Activated CD4-positive, alpha-beta T cell treated with anti-CD3 and anti-CD28 coated beads, Interleukin-2, amount 10 ng/mL, durations not matched to agents 7 days and 5 days (primary cell): ENCODE measurements at regions not wholly inside any gene's neighbourhood (a gene's known extent, or its start where the extent isn't known, plus 50 kb on each side); places are given as distances from the start of the nearest gene placed in this dataset. TPM values are rescaled to one million over a fixed set of nuclear protein-coding genes. Genes with fewer than 3 reads are reported as not detected.

Experiments used
- CTCF ChIA-PET: fragments of 350-600 bp; sonication (Branson Sonifier 250); formaldehyde crosslinking; loops from one replicate; lab custom pipeline; 2021; ENCODE audit warnings: antibody characterized with exemption; lab: Charles Lee
- POLR2A ChIA-PET: fragments of 350-600 bp; sonication (Branson Sonifier 250); formaldehyde crosslinking; loops from one replicate; lab custom pipeline; 2021; ENCODE audit warnings: antibody characterized with exemption; lab: Charles Lee
- DNase-seq: peaks from one replicate; pipeline ENCODE4 v3.0.0-alpha.2; 2020
- H3K27ac Mint-ChIP-seq: one replicate; pipeline ENCODE4 v1.8.0; 2021; ENCODE audit warnings: mild to moderate bottlenecking, moderate library complexity, mixed read lengths
- H3K27me3 Mint-ChIP-seq: one replicate; pipeline ENCODE4 v1.8.0; 2021; ENCODE audit warnings: mixed read lengths
- H3K36me3 Mint-ChIP-seq: one replicate; pipeline ENCODE4 v1.8.0; 2021; ENCODE audit warnings: low read depth, mixed read lengths
- H3K4me1 Mint-ChIP-seq: one replicate; pipeline ENCODE4 v1.8.0; 2021; ENCODE audit warnings: mixed read lengths
- H3K4me3 Mint-ChIP-seq: one replicate; pipeline ENCODE4 v1.8.0; 2021; ENCODE audit warnings: mild to moderate bottlenecking, moderate library complexity, mixed read lengths
- H3K9me3 Mint-ChIP-seq: one replicate; pipeline ENCODE4 v1.8.0; 2021; ENCODE audit warnings: mixed read lengths
- microRNA-seq: library from miRNA; unstranded; fragments of <30 nt; microRNA quantifications from one replicate; pipeline ENCODE4 v1.2.0, GENCODE V29; 2021; ENCODE audit warnings: borderline microRNAs expressed, borderline replicate concordance

GRCh38 chr12:47302111-47302671, 222.4 kb upstream of the AMIGO2 start:
- no peaks in the 10 kb centered on the region for H3K27me3 Mint-ChIP-seq
- H3K4me1 Mint-ChIP-seq = peaks cover 61% of the 10 kb centered on the region
- CTCF ChIA-PET = interaction anchor here (0.6 to 1.6 kb wide), 8 partner anchors 18 to 231 kb away, joined by 3 to 5 read pairs (median 3); no protein-coding TSS in a partner anchor
- peaks cover 33% of the 10 kb centered on the region for H3K9me3 Mint-ChIP-seq
- no peak overlapping the region for H3K27ac Mint-ChIP-seq
- DNase-seq = no peak
- H3K4me3 Mint-ChIP-seq = no peak overlapping the region
- peaks cover 34% of the 10 kb centered on the region for H3K36me3 Mint-ChIP-seq
- POLR2A ChIA-PET = no interaction called here

GRCh38 chr12:47299586-47299985, 219.8 kb upstream of the AMIGO2 start:
- CTCF ChIA-PET = interaction anchor here (1.2 kb wide), 1 partner anchor 23 kb away, joined by 4 read pairs; no protein-coding TSS in a partner anchor
- no peaks in the 10 kb centered on the region for H3K27me3 Mint-ChIP-seq
- H3K36me3 Mint-ChIP-seq = peaks cover 21% of the 10 kb centered on the region
- peaks cover 58% of the 10 kb centered on the region for H3K4me1 Mint-ChIP-seq
- no peak for DNase-seq
- POLR2A ChIA-PET = no interaction called here
- H3K9me3 Mint-ChIP-seq = peaks cover 29% of the 10 kb centered on the region
- H3K4me3 Mint-ChIP-seq = no peak overlapping the region
- H3K27ac Mint-ChIP-seq = no peak overlapping the region

GRCh38 chr12:47297993-47298392, 218.2 kb upstream of the AMIGO2 start:
- H3K27me3 Mint-ChIP-seq = no peaks in the 10 kb centered on the region
- CTCF ChIA-PET = interaction anchor here (1.1 to 1.4 kb wide), 2 partner anchors 10 to 17 kb away, joined by 4 to 5 read pairs; no protein-coding TSS in a partner anchor
- peaks cover 21% of the 10 kb centered on the region for H3K36me3 Mint-ChIP-seq

GRCh38 chr12:47296828-47297227, 217.1 kb upstream of the AMIGO2 start:
- Mint-ChIP-seq H3K27me3 (no peaks in the 10 kb centered on the region), H3K36me3 (peaks cover 21% of the 10 kb centered on the region), H3K4me3 (no peak overlapping the region), H3K9me3 (peaks cover 18% of the 10 kb centered on the region), H3K27ac (no peak overlapping the region), H3K4me1 (peaks cover 39% of the 10 kb centered on the region)
- ChIA-PET CTCF (interaction anchor here (0.6 kb wide), 1 partner anchor 223 kb away, joined by 3 read pairs; no protein-coding TSS in a partner anchor), POLR2A (no interaction called here)
- DNase-seq = no peak

More at GRCh38 chr12:47297993-47298392, 218.2 kb upstream of the AMIGO2 start:
- H3K4me1 Mint-ChIP-seq = peaks cover 51% of the 10 kb centered on the region
- H3K27ac Mint-ChIP-seq = peak overlapping the region; percentile 71
- H3K4me3 Mint-ChIP-seq = no peak overlapping the region
- no peak for DNase-seq
- peaks cover 25% of the 10 kb centered on the region for H3K9me3 Mint-ChIP-seq
- POLR2A ChIA-PET = no interaction called here

- H3K4me1 Mint-ChIP-seq = peaks cover 19% of the 10 kb centered on the region
- peaks cover 8% of the 10 kb centered on the region for H3K36me3 Mint-ChIP-seq
- DNase-seq = no peak
- peaks cover 4% of the 10 kb centered on the region for H3K9me3 Mint-ChIP-seq
- ChIA-PET CTCF (interaction anchor here (1.3 to 2.2 kb wide), 2 partner anchors 10 to 40 kb away, joined by 3 to 10 read pairs; no protein-coding TSS in a partner anchor), POLR2A (interaction anchor here (0.7 kb wide), 1 partner anchor 280 kb away, joined by 7 read pairs; no protein-coding TSS in a partner anchor)
- no peak overlapping the region for H3K4me3 Mint-ChIP-seq
- no peak overlapping the region for H3K27ac Mint-ChIP-seq
- no peaks in the 10 kb centered on the region for H3K27me3 Mint-ChIP-seq
Measured at GRCh38 chr12:47293406-47293805, 213.6 kb upstream of the AMIGO2 start.

GRCh38 chr12:47286676-47287075, 206.9 kb upstream of the AMIGO2 start:
- Mint-ChIP-seq H3K27me3 (no peaks in the 10 kb centered on the region), H3K4me1 (peaks cover 21% of the 10 kb centered on the region), H3K36me3 (peaks cover 9% of the 10 kb centered on the region), H3K4me3 (no peak overlapping the region), H3K9me3 (peaks cover 9% of the 10 kb centered on the region), H3K27ac (no peak overlapping the region)
- ChIA-PET CTCF (no interaction called here), POLR2A (no interaction called here)
- no peak for DNase-seq

Small RNA genes lying in the stretch of these regions (microRNA-seq; reads per million reads assigned to microRNA genes)
- not detected for gene MIR4494
